ENCODE measurements at regions not wholly inside any gene's neighbourhood (a gene's known extent, or its start where the extent isn't known, plus 50 kb on each side); places are given as distances from the start of the nearest gene placed in this dataset.
A peak's percentile ranks its signal among the peaks of the same experiment; 100 is the strongest.

DNA sequence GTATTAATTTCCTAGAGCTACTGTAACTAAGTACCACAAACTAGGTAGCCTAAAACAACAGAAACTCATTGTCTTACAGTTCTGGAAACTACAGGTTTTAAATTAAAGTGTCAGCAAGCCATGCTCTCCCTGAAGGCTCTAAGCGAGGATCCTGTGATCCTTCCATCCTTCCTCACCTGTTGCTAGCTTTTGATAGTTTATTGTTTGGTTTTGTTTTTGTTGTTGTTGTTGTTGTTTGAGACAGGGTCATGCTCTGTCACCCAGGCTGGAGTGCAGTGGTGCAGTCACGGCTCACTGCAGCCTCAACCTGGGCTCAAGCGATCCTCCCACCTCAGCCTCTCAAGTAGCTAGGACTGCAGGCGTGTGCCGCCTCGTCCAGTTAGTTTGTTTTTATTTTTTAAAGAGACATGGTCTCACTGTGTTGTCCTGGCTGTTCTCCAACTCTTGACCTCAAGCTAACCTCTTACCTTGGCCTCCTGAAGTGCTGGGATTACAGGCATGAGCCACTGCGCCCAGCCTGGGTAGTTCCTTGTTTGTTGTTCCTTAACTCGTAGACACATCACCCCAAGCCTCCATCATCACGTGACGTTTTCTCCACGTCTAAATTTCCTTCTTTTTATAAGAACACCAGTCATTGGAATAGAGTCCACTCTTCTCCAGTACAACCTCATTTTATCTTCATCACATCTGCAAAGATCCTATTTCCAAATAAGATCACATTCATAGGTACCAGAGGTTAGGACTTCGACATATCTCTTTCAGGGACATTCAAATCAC is 109.1 kb downstream of the AKR1D1 start:
- H3K79me2 ChIP-seq (replicated peaks; ENCODE audit: insufficient read depth, low read length), result no peaks in the 10 kb centered on the region
- no peaks in the 10 kb centered on the region for H3K27me3 ChIP-seq (ENCODE audit: insufficient read depth, low read depth, low read length)
- no peaks in the 10 kb centered on the region for H3F3A ChIP-seq (ENCODE audit: insufficient read depth, low read length, poor library complexity, severe bottlenecking)
- H3K9me2 ChIP-seq (ENCODE audit: insufficient read depth, low read length), result no peaks in the 10 kb centered on the region
- H4K20me1 ChIP-seq (ENCODE audit: insufficient read depth), result no peaks in the 10 kb centered on the region
- H3K27ac ChIP-seq (ENCODE audit: low read length), result no peak overlapping the region
- no peaks in the 10 kb centered on the region for H3K36me3 ChIP-seq (ENCODE audit: insufficient read depth, low read length)
- no peaks in the 10 kb centered on the region for H3K9me3 ChIP-seq (ENCODE audit: low read length)
- TF ChIP-seq RAD21 (conservative IDR thresholded peaks at IDR 0.05) (no peak), MXI1 (conservative IDR thresholded peaks at IDR 0.05; ENCODE audit: poor library complexity, severe bottlenecking) (no peak), REST (IDR thresholded peaks at IDR 0.05; ENCODE audit: borderline replicate concordance) (no peak), POLR2AphosphoS5 (IDR thresholded peaks at IDR 0.05) (no peak), EP300 (conservative IDR thresholded peaks at IDR 0.05; ENCODE audit: poor library complexity, severe bottlenecking) (no peak), TAF1 (IDR thresholded peaks at IDR 0.05; ENCODE audit: low read depth) (no peak), SMC3 (conservative IDR thresholded peaks at IDR 0.05; ENCODE audit: poor library complexity) (no peak), EZH2 (IDR thresholded peaks at IDR 0.05; ENCODE audit: borderline replicate concordance, insufficient read depth, low read length, poor library complexity, severe bottlenecking) (no peak)
- TF ChIP-seq, protein P1, sequence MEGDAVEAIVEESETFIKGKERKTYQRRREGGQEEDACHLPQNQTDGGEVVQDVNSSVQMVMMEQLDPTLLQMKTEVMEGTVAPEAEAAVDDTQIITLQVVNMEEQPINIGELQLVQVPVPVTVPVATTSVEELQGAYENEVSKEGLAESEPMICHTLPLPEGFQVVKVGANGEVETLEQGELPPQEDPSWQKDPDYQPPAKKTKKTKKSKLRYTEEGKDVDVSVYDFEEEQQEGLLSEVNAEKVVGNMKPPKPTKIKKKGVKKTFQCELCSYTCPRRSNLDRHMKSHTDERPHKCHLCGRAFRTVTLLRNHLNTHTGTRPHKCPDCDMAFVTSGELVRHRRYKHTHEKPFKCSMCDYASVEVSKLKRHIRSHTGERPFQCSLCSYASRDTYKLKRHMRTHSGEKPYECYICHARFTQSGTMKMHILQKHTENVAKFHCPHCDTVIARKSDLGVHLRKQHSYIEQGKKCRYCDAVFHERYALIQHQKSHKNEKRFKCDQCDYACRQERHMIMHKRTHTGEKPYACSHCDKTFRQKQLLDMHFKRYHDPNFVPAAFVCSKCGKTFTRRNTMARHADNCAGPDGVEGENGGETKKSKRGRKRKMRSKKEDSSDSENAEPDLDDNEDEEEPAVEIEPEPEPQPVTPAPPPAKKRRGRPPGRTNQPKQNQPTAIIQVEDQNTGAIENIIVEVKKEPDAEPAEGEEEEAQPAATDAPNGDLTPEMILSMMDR (IDR thresholded peaks at IDR 0.05; ENCODE audit: poor library complexity, severe bottlenecking), result no peak
- no peak overlapping the region for H3K9ac ChIP-seq (ENCODE audit: low read length)
- no peak overlapping the region for H3K4me3 ChIP-seq (ENCODE audit: low read length)
- H2AFZ ChIP-seq (ENCODE audit: low read depth, low read length), result no peak overlapping the region
- no peak overlapping the region for H3K4me2 ChIP-seq (ENCODE audit: low read length)

- peak overlapping the region; percentile 97 for H3K27ac ChIP-seq (ENCODE audit: low read length)
- no peaks in the 10 kb centered on the region for H3K9me3 ChIP-seq (ENCODE audit: low read length)
- H3K9ac ChIP-seq (ENCODE audit: low read length), result peak overlapping the region; percentile 25
- H3K4me3 ChIP-seq (ENCODE audit: low read length), result peak overlapping the region; percentile 2
- no peak overlapping the region for H3K4me2 ChIP-seq (ENCODE audit: low read length)
- peak overlapping the region; percentile 31 for H2AFZ ChIP-seq (ENCODE audit: low read depth, low read length)
- H4K20me1 ChIP-seq (ENCODE audit: insufficient read depth), result no peaks in the 10 kb centered on the region
- H3K79me2 ChIP-seq (replicated peaks; ENCODE audit: insufficient read depth, low read length), result no peaks in the 10 kb centered on the region
- no peaks in the 10 kb centered on the region for H3K27me3 ChIP-seq (ENCODE audit: insufficient read depth, low read depth, low read length)
- H3K9me2 ChIP-seq (ENCODE audit: insufficient read depth, low read length), result no peaks in the 10 kb centered on the region
- TF ChIP-seq REST (IDR thresholded peaks at IDR 0.05; ENCODE audit: borderline replicate concordance) (no peak), POLR2AphosphoS5 (IDR thresholded peaks at IDR 0.05) (no peak), MXI1 (conservative IDR thresholded peaks at IDR 0.05; ENCODE audit: poor library complexity, severe bottlenecking) (no peak), TAF1 (IDR thresholded peaks at IDR 0.05; ENCODE audit: low read depth) (no peak), SMC3 (conservative IDR thresholded peaks at IDR 0.05; ENCODE audit: poor library complexity) (no peak), RAD21 (conservative IDR thresholded peaks at IDR 0.05) (no peak), EZH2 (IDR thresholded peaks at IDR 0.05; ENCODE audit: borderline replicate concordance, insufficient read depth, low read length, poor library complexity, severe bottlenecking) (no peak)
- TF ChIP-seq, protein P1 (IDR thresholded peaks at IDR 0.05; ENCODE audit: poor library complexity, severe bottlenecking), result no peak
- no peaks in the 10 kb centered on the region for H3F3A ChIP-seq (ENCODE audit: insufficient read depth, low read length, poor library complexity, severe bottlenecking)
- no peaks in the 10 kb centered on the region for H3K36me3 ChIP-seq (ENCODE audit: insufficient read depth, low read length)
Measured at GRCh38 chr7:138186951-138187351, 110.7 kb downstream of the AKR1D1 start.

All from neural cell (in vitro differentiated cells).